Left lung (tissue), 4 donors: ENCODE measurements at regions not wholly inside any gene's neighbourhood (a gene's known extent, or its start where the extent isn't known, plus 50 kb on each side); places are given as distances from the start of the nearest gene placed in this dataset.

ENCODE experiments used
- ATAC-seq: fragments of 200-7000 bp; cut with Tn5 transposase; one replicate; pipeline ENCODE4 v1.9.1; 2020; ENCODE audit warnings: moderate library complexity
- DNase-seq, 4 donors: peaks; one replicate each; pipeline ENCODE4 v3.0.0-alpha.2; 2013 to 2020
- H3K27ac ChIP-seq, 2 donors: fragments of 200-600 bp; sonication (generic) in 1 of 2; one replicate each; pipeline versions ENCODE4 v1.5.0 to v1.8.0; 2020 to 2021
- H3K27me3 ChIP-seq, 2 donors: fragments of 200-600 bp; sonication (generic) in 1 of 2; one replicate each; pipeline versions ENCODE4 v1.5.0 to v1.8.0; 2020 to 2021
- H3K36me3 ChIP-seq, 2 donors: fragments of 200-600 bp; sonication (generic) in 1 of 2; one replicate each; pipeline versions ENCODE4 v1.5.0 to v1.8.0; 2020 to 2021
- H3K4me1 ChIP-seq, 2 donors: fragments of 200-600 bp; one replicate each; pipeline ENCODE4 v1.8.0; 2021
- H3K4me3 ChIP-seq, 2 donors: fragments of 200-600 bp; sonication (generic) in 1 of 2; one replicate each; pipeline versions ENCODE4 v1.5.0 to v1.8.0; 2020 to 2021; ENCODE audit warnings: mild to moderate bottlenecking in 1 of 2
- H3K9me3 ChIP-seq, 2 donors: fragments of 200-600 bp; sonication (generic) in 1 of 2; one replicate each; pipeline versions ENCODE4 v1.5.0 to v1.8.0; 2020 to 2021
- CTCF ChIP-seq, 2 donors: fragments of 200-600 bp; sonication (generic) in 1 of 2; IDR thresholded peaks; one replicate each; pipeline versions ENCODE4 v1.5.0 to v1.8.0; 2021; ENCODE audit warnings: antibody characterized with exemption in 2 of 2
- intact Hi-C, 2 donors: fragments of 100-400 bp; cut with DNase I; formaldehyde crosslinking; loops; one replicate each; pipeline versions ENCODE4 v1.11.2 to v1.14.2; 2022
- donor health status: DM: no; HTN: yes; CAD: no.
- donor health status: DM: no; HTN: no; CAD: no.

GRCh38 chr1:188117436-188117835 is 1288.7 kb downstream of the PLA2G4A start:
- Histone ChIP-seq H3K27ac (no peak overlapping the region), H3K27me3 (no peaks in the 10 kb centered on the region), H3K9me3 (peaks cover 0 to 3% of the 10 kb centered on the region in 2 donors), H3K4me1 (no peaks in the 10 kb centered on the region), H3K36me3 (no peaks in the 10 kb centered on the region), H3K4me3 (no peak overlapping the region)
- no peak for ATAC-seq
- intact Hi-C loops = no loop called here
- no peak for TF ChIP-seq CTCF (IDR thresholded peaks at IDR 0.05)
- DNase-seq = no peak

- intact Hi-C loops = no loop called here
- H3K4me3 ChIP-seq = no peak overlapping the region
- H3K27me3 ChIP-seq = no peaks in the 10 kb centered on the region
- no peaks in the 10 kb centered on the region for H3K9me3 ChIP-seq
- DNase-seq (no peak), ATAC-seq (no peak)
- TF ChIP-seq CTCF (IDR thresholded peaks at IDR 0.05) = no peak
- H3K36me3 ChIP-seq = no peaks in the 10 kb centered on the region
- no peaks in the 10 kb centered on the region for H3K4me1 ChIP-seq
- H3K27ac ChIP-seq = no peak overlapping the region
Measured at GRCh38 chr1:188122646-188123045, 1293.9 kb downstream of the PLA2G4A start.

DNA sequence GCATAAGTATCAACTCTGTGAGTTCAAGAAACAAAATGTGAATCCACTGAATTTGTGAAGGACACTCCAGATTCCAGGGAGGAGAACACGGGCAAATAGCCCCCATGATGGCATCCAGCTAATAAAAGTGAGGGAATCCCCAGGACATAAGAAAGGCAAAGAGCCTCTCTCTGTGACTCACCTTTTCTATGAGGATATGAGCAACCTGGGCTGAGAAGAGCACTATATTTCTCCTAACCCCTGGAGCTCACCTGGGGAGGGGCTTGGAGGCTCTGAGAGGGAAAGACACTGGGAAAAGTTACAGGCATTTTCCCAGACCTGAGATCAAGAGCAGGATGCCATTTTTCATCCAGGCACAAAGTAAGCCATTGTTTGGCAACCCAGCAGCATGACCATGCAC is 1298.8 kb downstream of the PLA2G4A start:
- Histone ChIP-seq H3K4me3 (no peak overlapping the region), H3K27me3 (no peaks in the 10 kb centered on the region), H3K9me3 (peaks cover 0 to 16% of the 10 kb centered on the region in 2 donors), H3K4me1 (no peaks in the 10 kb centered on the region), H3K27ac (no peak overlapping the region), H3K36me3 (no peaks in the 10 kb centered on the region)
- intact Hi-C loops = no loop called here
- no peak for ATAC-seq
- TF ChIP-seq CTCF (IDR thresholded peaks at IDR 0.05) = no peak
- no peak for DNase-seq

GRCh38 chr1:188128761-188129160 is 1300.0 kb downstream of the PLA2G4A start:
- DNase-seq (no peak), ATAC-seq (no peak)
- intact Hi-C loops = no loop called here
- TF ChIP-seq CTCF (IDR thresholded peaks at IDR 0.05) = no peak
- H3K9me3 ChIP-seq = peaks cover 0 to 18% of the 10 kb centered on the region in 2 donors
- H3K27me3 ChIP-seq = no peaks in the 10 kb centered on the region
- H3K36me3 ChIP-seq = no peaks in the 10 kb centered on the region
- H3K27ac ChIP-seq = no peak overlapping the region
- no peak overlapping the region for H3K4me3 ChIP-seq
- H3K4me1 ChIP-seq = no peaks in the 10 kb centered on the region

DNA sequence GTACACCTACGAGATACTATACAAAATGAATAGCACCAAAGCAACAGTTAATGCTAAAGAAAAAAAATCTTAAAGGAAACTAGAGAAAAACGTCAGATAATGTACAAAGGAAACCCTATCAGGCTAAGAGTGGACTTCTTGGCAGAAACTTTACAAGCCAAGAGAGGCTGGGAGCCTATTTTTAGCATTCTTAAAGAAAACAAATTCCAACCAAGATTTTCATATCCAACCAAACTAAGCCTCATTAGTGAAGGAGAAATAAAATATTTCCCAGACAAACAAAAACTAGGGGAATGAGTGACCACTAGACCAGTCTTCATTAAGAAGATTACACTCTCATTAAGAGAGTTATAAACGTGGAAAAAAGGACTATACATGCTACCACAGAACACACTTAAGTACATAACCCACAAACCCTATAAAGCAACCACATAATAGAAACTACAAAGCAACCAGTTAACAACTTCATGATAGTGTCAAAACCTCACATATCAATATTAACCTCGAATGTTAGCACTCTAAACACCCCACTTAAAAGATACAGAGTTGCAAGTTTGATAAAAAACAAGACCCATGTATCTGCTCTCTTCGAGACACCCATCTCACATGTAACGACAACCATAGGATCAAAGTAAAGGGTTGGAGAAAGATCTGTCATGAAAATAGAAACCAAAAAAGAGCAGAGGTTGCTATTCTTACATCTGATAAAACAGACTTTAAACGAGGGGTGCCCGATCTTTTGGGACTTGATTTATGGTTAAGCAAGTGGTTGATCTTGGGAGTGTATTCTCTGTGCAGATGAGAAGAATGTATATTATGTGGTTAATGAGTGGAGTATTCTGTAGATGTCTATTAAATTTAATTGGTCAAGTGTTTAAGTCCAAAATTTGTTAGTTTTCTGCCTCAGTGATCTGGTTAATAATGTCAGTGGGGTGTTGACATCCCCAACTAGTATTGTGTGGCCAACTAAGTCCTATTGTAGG is 1301.4 kb downstream of the PLA2G4A start:
- Histone ChIP-seq H3K27me3 (no peaks in the 10 kb centered on the region), H3K36me3 (no peaks in the 10 kb centered on the region), H3K9me3 (peaks cover 0 to 18% of the 10 kb centered on the region in 2 donors), H3K4me3 (no peak overlapping the region), H3K27ac (no peak overlapping the region), H3K4me1 (no peaks in the 10 kb centered on the region)
- intact Hi-C loops = no loop called here
- no peak for TF ChIP-seq CTCF (IDR thresholded peaks at IDR 0.05)
- ATAC-seq (no peak), DNase-seq (no peak)
